Spleen (tissue), 11 donors: ENCODE measurements at regions not wholly inside any gene's neighbourhood (a gene's known extent, or its start where the extent isn't known, plus 50 kb on each side); places are given as distances from the start of the nearest gene placed in this dataset.

Experiments used
- DNase-seq: peaks from one replicate; pipeline ENCODE4 v3.0.0-alpha.2; 2020
- H3K27ac ChIP-seq, 8 donors: fragments of 200-600 bp; sonication (generic) in 7 of 8; 1 replicate in 4 of 8; 2 replicates in 4 of 8; pipeline versions ENCODE4 v1.5.0 to v1.8.0; 2016 to 2021; ENCODE audit warnings: inconsistent platforms in 4 of 8, mild to moderate bottlenecking in 4 of 8, moderate library complexity in 1 of 8
- H3K27me3 ChIP-seq, 7 donors: fragments of 200-600 bp; sonication (generic) in 6 of 7; replicated peaks in 1 of 7; 1 replicate in 4 of 7; 2 replicates in 3 of 7; pipeline versions ENCODE4 v1.5.0 to v1.8.0; 2016 to 2021; ENCODE audit warnings: inconsistent platforms in 3 of 7, mild to moderate bottlenecking in 1 of 7
- H3K36me3 ChIP-seq, 6 donors: fragments of 200-600 bp; sonication (generic) in 5 of 6; 1 replicate in 4 of 6; 2 replicates in 2 of 6; pipeline versions ENCODE4 v1.5.0 to v1.8.0; 2016 to 2021; ENCODE audit warnings: inconsistent platforms in 2 of 6
- H3K4me1 ChIP-seq, 6 donors: fragments of 200-600 bp; sonication (generic) in 5 of 6; 1 replicate in 3 of 6; 2 replicates in 3 of 6; pipeline versions ENCODE4 v1.5.0 to v1.8.0; 2016 to 2021; ENCODE audit warnings: inconsistent platforms in 3 of 6
- H3K4me3 ChIP-seq, 8 donors: fragments of 200-600 bp; sonication (generic) in 7 of 8; 1 replicate in 4 of 8; 2 replicates in 4 of 8; pipeline versions ENCODE4 v1.5.0 to v1.8.0; 2016 to 2021; ENCODE audit warnings: inconsistent platforms in 4 of 8, mild to moderate bottlenecking in 4 of 8, moderate library complexity in 2 of 8
- H3K9me3 ChIP-seq, 8 donors: fragments of 200-600 bp; sonication (generic) in 7 of 8; 1 replicate in 4 of 8; 2 replicates in 4 of 8; pipeline versions ENCODE4 v1.5.0 to v1.8.0; 2016 to 2021; ENCODE audit warnings: inconsistent platforms in 4 of 8
- CTCF ChIP-seq, 11 experiments: fragments of 200-600 bp in 7 of 11; fragments of 450-650 bp in 4 of 11; sonication (generic) in 4 of 11; IDR thresholded peaks in 8 of 11; conservative IDR thresholded peaks in 3 of 11; 1 replicate in 7 of 11; 2 replicates in 4 of 11; pipeline versions ENCODE4 v1.4.0 to v1.8.0; 2016 to 2021; ENCODE audit warnings: antibody characterized with exemption in 11 of 11, inconsistent platforms in 4 of 11, mild to moderate bottlenecking in 1 of 11
- POLR2A ChIP-seq, 3 donors: fragments of 450-650 bp; IDR thresholded peaks; one replicate each; pipeline ENCODE4 v1.5.1; 2017; ENCODE audit warnings: antibody characterized with exemption in 3 of 3, mild to moderate bottlenecking in 1 of 3
- POLR2AphosphoS5 ChIP-seq, 3 donors: sonication (generic); formaldehyde crosslinking; IDR thresholded peaks; one replicate each; pipeline ENCODE4 v1.5.1; 2017; ENCODE audit warnings: antibody characterized with exemption in 3 of 3
- WGBS, 5 donors: extraction: QIAGEN DNeasy Blood & Tissue Kit in 3 of 5; methylation state at CpG; one replicate each; pipeline versions ENCODE4 v1.1.5 to v1.1.7; 2013 to 2018; 5-methylcytosine and 5-hydroxymethylcytosine counted together
- intact Hi-C: fragments of 100-400 bp; cut with DNase I; formaldehyde crosslinking; loops from one replicate; pipeline ENCODE4 v1.15.0; 2023; ENCODE audit warnings: low total_unique reads
- donor health status: healthy with polysubstance abuse.
- donor health status: DM: no; HTN: no; CAD: no; lungs with moderate emphysema.
- donor health status: DM: no; HTN: no; CAD: no.
- donor health status: Bipolar disorder and iron deficiency.
- donor health status: healthy.
- donor health status: DM: no; HTN: no; CAD: no.
- donor health status: DM: yes; HTN: yes; CAD: no.

- no peak for TF ChIP-seq POLR2AphosphoS5 (IDR thresholded peaks at IDR 0.05)
- no peak for TF ChIP-seq POLR2A (IDR thresholded peaks at IDR 0.05)
- no peak for TF ChIP-seq CTCF (IDR thresholded peaks at IDR 0.05 in 8 of 11, conservative IDR thresholded peaks at IDR 0.05 in 3 of 11)
- Histone ChIP-seq H3K27me3 (peaks cover 0 to 41% (median 0%) of the 10 kb centered on the region in 7 donors), H3K36me3 (no peaks in the 10 kb centered on the region), H3K9me3 (no peaks in the 10 kb centered on the region), H3K27ac (no peak overlapping the region), H3K4me3 (no peak overlapping the region), H3K4me1 (no peaks in the 10 kb centered on the region)
- DNase-seq, result no peak
- 50 to 81% (median 68%) methylated on average over 3 to 4 of the region's 4 CpGs for WGBS, 5 donors
- intact Hi-C loops, result no loop called here
These were observed 62.3 kb upstream of the SLC25A33 start for GRCh38 chr1:9476790-9477463.

GRCh38 chr1:9477535-9477934 is 61.7 kb upstream of the SLC25A33 start:
- Histone ChIP-seq H3K4me3 (no peak overlapping the region), H3K27ac (no peak overlapping the region), H3K27me3 (peaks cover 0 to 38% (median 0%) of the 10 kb centered on the region in 7 donors), H3K4me1 (no peaks in the 10 kb centered on the region), H3K36me3 (no peaks in the 10 kb centered on the region), H3K9me3 (no peaks in the 10 kb centered on the region)
- no peak for DNase-seq
- intact Hi-C loops, result no loop called here
- TF ChIP-seq POLR2AphosphoS5 (IDR thresholded peaks at IDR 0.05) (no peak), POLR2A (IDR thresholded peaks at IDR 0.05) (no peak), CTCF (IDR thresholded peaks at IDR 0.05 in 8 of 11, conservative IDR thresholded peaks at IDR 0.05 in 3 of 11) (no peak)
- 88 to 96% (median 90%) methylated on average over 4 of the region's 4 CpGs for WGBS, 5 donors

GRCh38 chr1:9478021-9478420 is 61.2 kb upstream of the SLC25A33 start:
- TF ChIP-seq POLR2AphosphoS5 (IDR thresholded peaks at IDR 0.05) (no peak), CTCF (IDR thresholded peaks at IDR 0.05 in 8 of 11, conservative IDR thresholded peaks at IDR 0.05 in 3 of 11) (no peak), POLR2A (IDR thresholded peaks at IDR 0.05) (no peak)
- H3K27me3 ChIP-seq, result peaks cover 0 to 38% (median 0%) of the 10 kb centered on the region in 7 donors
- 89 to 93% (median 91%) methylated on average over 6 of the region's 6 CpGs for WGBS, 5 donors
- no peaks in the 10 kb centered on the region for H3K4me1 ChIP-seq
- no peaks in the 10 kb centered on the region for H3K9me3 ChIP-seq
- no peak overlapping the region for H3K4me3 ChIP-seq
- H3K36me3 ChIP-seq, result no peaks in the 10 kb centered on the region
- no peak overlapping the region for H3K27ac ChIP-seq
- no peak for DNase-seq
- intact Hi-C loops, result no loop called here

DNA sequence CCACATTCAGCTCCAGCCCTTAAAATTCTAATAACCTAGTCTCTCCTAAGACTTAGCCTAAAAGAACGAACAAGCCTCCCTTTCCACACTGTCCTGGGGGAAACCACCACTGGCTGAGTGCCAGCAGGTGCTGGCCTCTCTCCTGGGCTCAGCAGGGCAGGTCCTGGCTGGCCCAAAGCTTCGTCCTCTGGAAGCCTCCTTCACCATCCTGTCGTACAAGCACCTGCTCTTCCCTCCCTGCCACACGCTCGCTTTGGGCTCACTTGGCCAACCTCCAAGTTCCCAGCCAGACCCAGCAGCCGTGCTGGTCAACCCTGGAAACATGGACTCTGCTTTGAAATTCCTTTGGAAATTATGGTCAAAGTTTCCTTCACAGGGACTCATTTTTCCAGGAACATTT is 58.2 kb upstream of the SLC25A33 start:
- intact Hi-C loops, result no loop called here
- Histone ChIP-seq H3K36me3 (no peaks in the 10 kb centered on the region), H3K27ac (no peak overlapping the region), H3K4me3 (no peak overlapping the region), H3K9me3 (no peaks in the 10 kb centered on the region), H3K27me3 (peaks cover 0 to 21% (median 0%) of the 10 kb centered on the region in 7 donors), H3K4me1 (no peaks in the 10 kb centered on the region)
- TF ChIP-seq CTCF (IDR thresholded peaks at IDR 0.05 in 8 of 11, conservative IDR thresholded peaks at IDR 0.05 in 3 of 11) (no peak), POLR2AphosphoS5 (IDR thresholded peaks at IDR 0.05) (no peak), POLR2A (IDR thresholded peaks at IDR 0.05) (no peak)
- WGBS, 5 donors, result 72 to 81% (median 77%) methylated on average over 6 of the region's 6 CpGs
- DNase-seq, result no peak
